ENCODE measurements at regions not wholly inside any gene's neighbourhood (a gene's known extent, or its start where the extent isn't known, plus 50 kb on each side); places are given as distances from the start of the nearest gene placed in this dataset.

- no peak overlapping the region for H2AFZ ChIP-seq (ENCODE audit: insufficient read depth, low read depth, low read length, poor library complexity, severe bottlenecking)
- intact Hi-C loops (cut with micrococcal nuclease), result no loop called here
- H3K9ac ChIP-seq (ENCODE audit: low read length), result no peak overlapping the region
- no peak overlapping the region for H3K27ac Mint-ChIP-seq
- no peaks in the 10 kb centered on the region for H3K36me3 ChIP-seq (replicated peaks in 1 of 2; ENCODE audit: control extremely low read depth in 1 of 2, control insufficient read depth in 1 of 2, extremely low read depth in 1 of 2, insufficient read depth in 2 of 2, low read length in 1 of 2)
- H3K4me2 ChIP-seq (replicated peaks; ENCODE audit: low read depth, low read length, poor library complexity, severe bottlenecking), result no peak overlapping the region
- no peaks in the 10 kb centered on the region for H4K20me1 ChIP-seq (ENCODE audit: control insufficient read depth, insufficient read depth, low read length, poor library complexity, severe bottlenecking)
- H3K27ac ChIP-seq (ENCODE audit: low read length in 2 of 2), result no peak overlapping the region
- WGBS (ENCODE audit: insufficient coverage), result no CpG with 5 or more reads among the region's 2 CpGs
- DNase-seq (no peak), ATAC-seq (ENCODE audit: low read depth) (no peak)
- TF ChIP-seq EZH2 (IDR thresholded peaks at IDR 0.05; ENCODE audit: borderline replicate concordance, insufficient read depth, low read depth, low read length, poor library complexity, severe bottlenecking), result no peak
- ChIA-PET CTCF (no interaction called here), POLR2A (no interaction called here)
- H3K79me2 ChIP-seq (ENCODE audit: control insufficient read depth, insufficient read depth, low read length), result no peaks in the 10 kb centered on the region
- no peaks in the 10 kb centered on the region for H3K27me3 ChIP-seq (replicated peaks in 1 of 4; ENCODE audit: control extremely low read depth in 1 of 4, control insufficient read depth in 3 of 4, insufficient read depth in 4 of 4, low read length in 3 of 4)
- no peaks in the 10 kb centered on the region for H3K4me1 ChIP-seq (ENCODE audit: control insufficient read depth in 2 of 2, insufficient read depth in 2 of 2, low read length in 2 of 2)
- H3K4me3 Mint-ChIP-seq, result no peak overlapping the region
- no peak overlapping the region for H3K4me3 ChIP-seq (ENCODE audit: control extremely low read depth in 1 of 5, extremely low read depth in 1 of 5, insufficient read depth in 1 of 5, low read depth in 2 of 5, low read length in 4 of 5)
- no peaks in the 10 kb centered on the region for H3K9me3 ChIP-seq (ENCODE audit: control extremely low read depth in 1 of 3, control insufficient read depth in 2 of 3, insufficient read depth in 1 of 3, low read length in 2 of 3)
- no peaks in the 10 kb centered on the region for H3K4me1 Mint-ChIP-seq
- H3K9me3 Mint-ChIP-seq (ENCODE audit: insufficient read depth), result peaks cover 5% of the 10 kb centered on the region
- no peaks in the 10 kb centered on the region for H3K27me3 Mint-ChIP-seq
Observed at GRCh38 chr3:76387000-76387399, 601.7 kb upstream of the ZNF717 start.

DNA sequence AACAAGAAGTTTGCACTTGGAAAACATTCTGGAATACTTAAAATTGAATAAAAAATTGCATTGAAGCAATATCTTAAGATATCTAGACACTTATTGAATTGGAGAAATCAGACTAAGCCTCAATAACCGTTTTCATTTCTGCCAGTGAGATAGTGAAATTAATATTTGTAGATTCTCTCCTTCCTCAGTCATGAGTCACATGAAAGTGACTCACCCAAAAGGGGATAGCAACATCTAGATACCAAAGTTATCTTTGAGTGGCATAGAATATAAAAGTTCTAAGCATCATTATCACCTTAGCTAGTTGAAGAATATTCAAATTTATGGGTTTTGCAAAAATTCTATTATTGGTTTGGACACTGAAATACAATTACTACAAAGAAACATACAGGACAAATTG lies 614.8 kb upstream of the ZNF717 start:
- H3K9me3 Mint-ChIP-seq (ENCODE audit: insufficient read depth), result peaks cover 2% of the 10 kb centered on the region
- no peaks in the 10 kb centered on the region for H3K9me3 ChIP-seq (ENCODE audit: control extremely low read depth in 1 of 3, control insufficient read depth in 2 of 3, insufficient read depth in 1 of 3, low read length in 2 of 3)

More for the DNA sequence above, 614.8 kb upstream of the ZNF717 start:
- Histone ChIP-seq H2AFZ (ENCODE audit: insufficient read depth, low read depth, low read length, poor library complexity, severe bottlenecking) (no peak overlapping the region), H3K4me3 (ENCODE audit: control extremely low read depth in 1 of 5, extremely low read depth in 1 of 5, insufficient read depth in 1 of 5, low read depth in 2 of 5, low read length in 4 of 5) (no peak overlapping the region), H3K4me2 (replicated peaks; ENCODE audit: low read depth, low read length, poor library complexity, severe bottlenecking) (no peak overlapping the region), H3K9ac (ENCODE audit: low read length) (no peak overlapping the region), H4K20me1 (ENCODE audit: control insufficient read depth, insufficient read depth, low read length, poor library complexity, severe bottlenecking) (no peaks in the 10 kb centered on the region), H3K36me3 (replicated peaks in 1 of 2; ENCODE audit: control extremely low read depth in 1 of 2, control insufficient read depth in 1 of 2, extremely low read depth in 1 of 2, insufficient read depth in 2 of 2, low read length in 1 of 2) (no peaks in the 10 kb centered on the region), H3K27me3 (replicated peaks in 1 of 4; ENCODE audit: control extremely low read depth in 1 of 4, control insufficient read depth in 3 of 4, insufficient read depth in 4 of 4, low read length in 3 of 4) (no peaks in the 10 kb centered on the region), H3K79me2 (ENCODE audit: control insufficient read depth, insufficient read depth, low read length) (no peaks in the 10 kb centered on the region), H3K27ac (ENCODE audit: low read length in 2 of 2) (no peak overlapping the region), H3K4me1 (ENCODE audit: control insufficient read depth in 2 of 2, insufficient read depth in 2 of 2, low read length in 2 of 2) (no peaks in the 10 kb centered on the region)
- ChIA-PET CTCF (no interaction called here), POLR2A (no interaction called here)
- intact Hi-C loops (cut with micrococcal nuclease), result no loop called here
- H3K4me3 Mint-ChIP-seq, result no peak overlapping the region
- no peaks in the 10 kb centered on the region for H3K27me3 Mint-ChIP-seq
- ATAC-seq (ENCODE audit: low read depth), result no peak
- no peak for DNase-seq
- H3K27ac Mint-ChIP-seq, result no peak overlapping the region
- no peak for TF ChIP-seq CTCF (IDR thresholded peaks at IDR 0.05)
- no CpG with 5 or more reads among the region's 1 CpG for WGBS (ENCODE audit: insufficient coverage)
- no peaks in the 10 kb centered on the region for H3K4me1 Mint-ChIP-seq
